ENCODE measurements at regions not wholly inside any gene's neighbourhood (a gene's known extent, or its start where the extent isn't known, plus 50 kb on each side); places are given as distances from the start of the nearest gene placed in this dataset.

GRCh38 chr1:80003250-80003649 lies 996.7 kb upstream of the ADGRL4 start:
- TF ChIP-seq USF2 (IDR thresholded peaks at IDR 0.05; ENCODE audit: low read length) (no peak), CTCF (IDR thresholded peaks at IDR 0.05; ENCODE audit: control extremely low read depth in 1 of 3, insufficient read depth in 1 of 3, low read depth in 1 of 3, low read length in 3 of 3) (no peak), RXRA (IDR thresholded peaks at IDR 0.05; ENCODE audit: insufficient read depth, low read depth, low read length) (no peak), JUN (IDR thresholded peaks at IDR 0.05; ENCODE audit: low read depth, low read length) (no peak)

All from H1 (cell line).